Left cardiac atrium (tissue), 4 donors: ENCODE measurements at regions not wholly inside any gene's neighbourhood (a gene's known extent, or its start where the extent isn't known, plus 50 kb on each side); places are given as distances from the start of the nearest gene placed in this dataset.
"Not testable (repeated sequence)": the region's sequence is repeated elsewhere in the genome, so short reads cannot be mapped to it uniquely, and the experiment has no call there.

Source experiments
- ATAC-seq, 2 donors: fragments of 200-7000 bp; cut with Tn5 transposase; one replicate each; pipeline ENCODE4 v1.9.1; 2020; ENCODE audit warnings: mild to moderate bottlenecking in 2 of 2, moderate library complexity in 2 of 2
- DNase-seq: peaks from one replicate; pipeline ENCODE4 v3.0.0-alpha.2; 2020
- intact Hi-C, 2 donors: fragments of 100-400 bp; cut with DNase I; formaldehyde crosslinking; loops; one replicate each; pipeline versions ENCODE4 v1.14.1 to v1.15.1; 2022 to 2023
- donor health status: DM: no; HTN: yes; CAD: no.
- donor health status: DM: no; HTN: yes; CAD: no; lungs with severe emphysema.
- donor health status: DM: yes; HTN: yes; CAD: no.
- donor health status: Dilated cardiomyopathy.

GRCh38 chr6:77105091-77105490, 358.2 kb downstream of the HTR1B start:
- no peak for DNase-seq
- intact Hi-C loops, result no loop called here
- ATAC-seq, result no peak

DNA sequence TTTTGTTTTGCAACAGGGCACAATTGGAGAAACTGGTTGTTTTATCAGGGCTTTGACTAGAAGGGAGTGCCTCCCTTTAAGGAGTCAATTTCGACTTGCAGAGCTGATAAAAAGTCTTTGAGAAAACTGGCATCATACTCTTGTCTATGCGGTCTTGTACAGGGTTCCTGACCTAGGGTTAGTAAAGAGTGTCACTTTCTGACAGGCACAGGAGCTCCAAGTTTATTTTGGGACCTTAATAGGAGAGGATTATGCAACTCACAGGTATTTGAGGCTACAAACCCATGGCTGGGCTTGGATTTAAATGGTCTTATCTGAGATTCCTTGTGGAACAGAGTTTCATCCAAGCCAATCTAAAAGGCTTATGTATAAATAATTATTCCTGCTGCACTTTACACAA, 365.4 kb downstream of the HTR1B start:
- ATAC-seq (no peak), DNase-seq (no peak)
- intact Hi-C loops, result no loop called here

GRCh38 chr6:77095936-77096627, 367.2 kb downstream of the HTR1B start:
- intact Hi-C loops, result no loop called here

GRCh38 chr6:77094821-77095220, 368.5 kb downstream of the HTR1B start:
- DNase-seq, result no peak
- ATAC-seq, result no peak
- intact Hi-C loops, result no loop called here

More at GRCh38 chr6:77095936-77096627, 367.2 kb downstream of the HTR1B start:
- DNase-seq, result no peak
- no peak for ATAC-seq

DNA sequence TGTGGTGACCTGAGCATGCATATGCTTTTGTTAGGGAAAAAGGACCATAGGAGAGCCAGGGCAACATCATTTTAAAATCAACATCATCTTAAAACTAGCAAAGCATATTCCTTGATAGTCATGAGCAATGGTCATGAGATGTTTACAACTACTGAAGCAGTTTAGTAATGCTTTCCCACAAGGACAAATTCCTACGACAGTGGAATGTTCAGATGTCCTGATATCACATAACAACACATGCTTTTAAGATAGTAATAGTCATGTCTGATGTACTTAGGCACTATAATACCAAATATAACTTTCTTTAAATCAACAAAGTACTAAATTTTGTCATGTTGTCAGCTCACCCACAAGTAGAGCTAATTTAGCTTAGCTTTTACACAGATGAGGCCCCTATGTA, 370.3 kb downstream of the HTR1B start:
- intact Hi-C loops, result no loop called here
- DNase-seq (no peak), ATAC-seq (no peak)

DNA sequence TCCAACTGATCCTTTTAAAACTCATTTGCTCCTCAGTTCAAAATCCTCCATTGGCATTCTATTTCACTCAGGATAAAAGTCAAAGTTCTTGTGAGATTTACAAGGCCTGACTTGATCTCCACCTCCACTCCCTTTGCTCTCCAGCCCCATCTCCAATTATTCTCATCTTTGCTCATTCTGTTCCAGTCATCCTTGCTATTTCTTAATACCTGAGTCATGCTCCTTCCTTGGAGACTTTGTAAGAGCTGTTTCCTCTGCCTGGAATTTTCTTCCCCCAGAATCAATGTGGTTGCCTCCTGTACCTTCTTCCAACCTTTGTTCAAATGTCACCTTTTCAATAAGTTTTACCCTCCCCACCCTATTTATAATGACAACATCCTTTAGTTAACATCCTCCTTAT, 373.5 kb downstream of the HTR1B start:
- no peak for ATAC-seq
- DNase-seq, result no peak

DNA sequence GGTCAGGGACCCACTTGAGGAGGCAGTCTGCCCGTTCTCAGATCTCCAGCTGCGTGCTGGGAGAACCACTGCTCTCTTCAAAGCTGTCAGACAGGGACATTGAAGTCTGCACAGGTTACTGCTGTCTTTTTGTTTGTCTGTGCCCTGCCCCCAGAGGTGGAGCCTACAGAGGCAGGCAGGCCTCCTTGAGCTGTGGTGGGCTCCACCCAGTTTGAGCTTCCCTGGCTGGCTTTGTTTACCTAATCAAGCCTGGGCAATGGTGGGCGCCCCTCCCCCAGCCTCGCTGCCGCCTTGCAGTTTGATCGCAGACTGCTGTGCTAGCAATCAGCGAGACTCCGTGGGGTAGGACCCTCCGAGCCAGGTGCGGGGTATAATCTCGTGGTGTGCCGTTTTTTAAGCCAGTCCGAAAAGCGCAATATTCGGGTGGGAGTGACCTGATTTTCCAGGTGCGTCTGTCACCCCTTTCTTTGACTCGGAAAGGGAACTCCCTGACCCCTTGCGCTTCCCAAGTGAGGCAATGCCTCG, 375.4 kb downstream of the HTR1B start:
- intact Hi-C loops, ATAC-seq, DNase-seq: not testable (repeated sequence)

More for the DNA sequence above, 373.5 kb downstream of the HTR1B start:
- intact Hi-C loops, result no loop called here

- ATAC-seq (no peak), DNase-seq (no peak)
- intact Hi-C loops, result no loop called here
Measured at GRCh38 chr6:77074037-77074713, 389.1 kb downstream of the HTR1B start.

DNA sequence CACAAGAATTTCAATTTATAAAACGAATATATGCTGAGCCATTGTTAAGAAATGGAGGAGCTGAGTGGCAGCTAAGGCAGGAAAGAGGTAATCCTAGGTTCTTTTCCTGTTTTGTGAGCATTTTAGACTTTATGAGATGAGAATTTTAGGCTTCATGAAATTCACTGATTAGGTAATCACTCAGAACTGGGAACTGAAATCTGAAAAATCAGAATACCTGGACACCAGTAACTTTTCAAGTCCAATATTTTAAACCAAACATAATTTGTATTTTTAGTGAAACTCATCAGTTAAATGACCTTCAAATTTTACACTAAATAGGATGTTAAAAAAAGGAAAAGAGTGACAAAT, 389.9 kb downstream of the HTR1B start:
- no peak for DNase-seq
- no peak for ATAC-seq
- intact Hi-C loops, result no loop called here

- ATAC-seq (no peak), DNase-seq (no peak)
- intact Hi-C loops, result no loop called here
Measured at GRCh38 chr6:77072694-77073409, 390.4 kb downstream of the HTR1B start.

- no peak for ATAC-seq
- intact Hi-C loops, result no loop called here
- DNase-seq, result no peak
Measured at GRCh38 chr6:77063494-77063893, 399.8 kb downstream of the HTR1B start.

DNA sequence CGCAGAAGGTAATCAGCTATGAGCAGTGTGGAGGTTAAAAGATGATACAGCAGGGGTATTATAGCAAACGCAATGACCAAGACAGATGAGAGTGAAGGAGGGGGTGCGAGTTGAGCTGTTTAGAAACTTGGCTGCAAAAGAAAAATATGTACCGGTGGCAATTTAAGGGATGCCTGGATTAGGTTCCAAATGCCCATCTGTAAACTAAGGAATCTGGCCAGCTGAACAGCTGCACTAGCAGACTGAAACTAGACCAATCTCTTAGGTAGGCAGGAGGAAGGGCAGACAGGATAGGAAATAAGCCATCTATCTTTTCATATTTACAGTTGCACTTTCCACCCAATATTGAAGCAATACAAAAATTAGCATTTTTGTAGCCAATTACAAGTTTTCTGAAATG, 407.6 kb downstream of the HTR1B start:
- ATAC-seq (no peak), DNase-seq (no peak)
- intact Hi-C loops, result no loop called here

DNA sequence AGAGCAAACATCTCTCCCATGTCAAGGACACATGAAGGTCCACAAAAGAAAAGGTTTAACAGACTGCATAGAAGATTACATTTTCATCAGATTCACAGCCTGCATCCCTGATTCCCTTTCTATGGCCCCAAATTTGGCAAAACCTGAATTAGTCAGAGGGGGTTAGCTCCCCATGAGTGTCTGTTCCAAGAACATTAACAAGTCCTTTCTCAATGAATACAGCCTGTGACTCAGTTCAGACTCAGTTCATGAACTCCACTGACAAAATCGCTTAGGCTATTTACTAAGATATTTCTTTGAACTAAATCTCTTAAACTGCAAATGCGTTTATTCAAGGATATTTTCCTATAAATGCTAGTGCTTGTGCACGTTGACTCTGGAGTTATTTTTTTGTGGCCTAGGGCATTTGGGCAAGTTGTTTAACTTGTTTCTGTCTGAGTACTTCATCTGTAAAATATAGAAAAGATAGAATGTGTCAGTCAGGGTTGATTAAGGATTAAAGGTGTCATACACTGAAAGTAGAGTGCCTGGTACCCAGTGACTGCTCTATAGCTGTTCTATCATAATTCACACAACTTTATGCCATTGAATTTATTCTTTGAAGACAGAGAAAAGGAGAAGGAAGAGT, 422.6 kb downstream of the HTR1B start:
- DNase-seq (no peak), ATAC-seq (no peak)
- intact Hi-C loops, result no loop called here

DNA sequence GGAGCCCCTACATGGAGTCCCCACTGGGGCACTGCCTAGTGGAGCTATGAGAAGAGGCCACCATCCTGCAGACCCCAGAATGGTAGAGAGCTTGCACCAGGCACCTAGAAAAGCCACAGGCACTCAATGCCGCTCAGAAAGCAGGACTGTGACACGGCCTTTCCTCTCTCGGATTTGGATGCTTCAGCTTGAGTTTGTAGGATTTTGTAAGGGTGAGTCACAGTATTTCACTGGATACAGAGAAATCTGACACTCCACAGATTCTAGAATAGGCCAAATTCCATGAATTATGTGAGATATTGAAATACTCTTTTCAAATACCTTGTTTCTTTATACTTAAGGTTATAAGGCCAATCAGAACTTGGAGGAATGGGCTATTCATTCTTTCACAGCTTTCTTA, 424.5 kb downstream of the HTR1B start:
- DNase-seq (no peak), ATAC-seq (no peak)
- intact Hi-C loops, result no loop called here

DNA sequence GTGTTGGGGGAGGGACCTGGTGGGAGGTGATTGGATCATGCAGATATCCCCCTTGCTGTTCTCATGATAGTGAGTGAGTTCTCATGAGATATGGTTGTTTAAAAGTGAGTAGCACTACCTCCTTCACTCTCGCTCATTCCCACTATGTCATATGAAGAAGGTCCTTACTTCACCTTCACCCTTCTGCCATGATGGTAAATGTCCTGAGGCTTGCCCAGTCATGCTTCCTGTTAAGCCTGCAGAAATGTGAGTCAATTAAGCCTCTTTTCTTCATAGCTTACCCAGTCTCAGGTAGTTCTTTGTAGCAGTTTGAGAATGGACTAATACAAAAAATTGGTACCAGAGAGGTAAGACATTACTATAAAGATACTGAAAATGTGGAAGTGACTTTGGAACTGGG, 425.9 kb downstream of the HTR1B start:
- no peak for DNase-seq
- ATAC-seq, result no peak
- intact Hi-C loops, result no loop called here

- ATAC-seq (no peak), DNase-seq (no peak)
- intact Hi-C loops, result no loop called here
Measured at GRCh38 chr6:77036400-77036799, 426.9 kb downstream of the HTR1B start.

- intact Hi-C loops, result no loop called here
- ATAC-seq (no peak), DNase-seq (no peak)
Measured at GRCh38 chr6:77034161-77034560, 429.1 kb downstream of the HTR1B start.

GRCh38 chr6:77030929-77031674, 432.2 kb downstream of the HTR1B start:
- intact Hi-C loops, result no loop called here
- no peak for DNase-seq
- peak in 1 of 2 donors; percentile 58 for ATAC-seq

DNA sequence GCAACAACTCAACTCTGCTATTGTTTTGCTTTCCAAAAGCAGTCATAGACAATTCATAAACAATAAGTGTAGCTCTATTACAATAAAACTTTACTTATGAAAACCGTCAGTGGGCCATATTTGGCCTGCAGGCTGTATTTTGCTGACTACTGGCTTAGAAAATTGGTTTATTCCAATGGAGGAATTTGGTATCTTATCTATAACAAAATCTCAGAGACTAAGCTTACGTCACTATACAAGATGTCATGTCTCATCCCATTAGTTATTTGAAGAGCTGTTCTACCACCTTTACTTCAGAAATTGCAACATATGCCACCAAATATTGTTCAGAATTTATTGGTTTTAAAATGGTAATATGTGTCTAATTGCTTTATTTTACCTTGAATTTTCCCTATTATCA, 436.9 kb downstream of the HTR1B start:
- no peak for DNase-seq
- no peak for ATAC-seq
- intact Hi-C loops, result no loop called here
